Thyroid gland (tissue), 4 donors: ENCODE measurements at regions not wholly inside any gene's neighbourhood (a gene's known extent, or its start where the extent isn't known, plus 50 kb on each side); places are given as distances from the start of the nearest gene placed in this dataset.
A peak's percentile ranks its signal among the peaks of the same experiment; 100 is the strongest.

Experiments
- DNase-seq, 2 donors: peaks; one replicate each; pipeline ENCODE4 v3.0.0-alpha.2; 2019
- H3K27ac ChIP-seq, 3 donors: fragments of 200-600 bp; sonication (generic); 1 replicate in 2 of 3; 2 replicates in 1 of 3; pipeline ENCODE4 v1.5.1; 2016 to 2019; ENCODE audit warnings: mild to moderate bottlenecking in 1 of 3, moderate library complexity in 1 of 3
- H3K27me3 ChIP-seq: fragments of 200-600 bp; sonication (generic); one replicate; pipeline ENCODE4 v1.5.1; 2019
- H3K36me3 ChIP-seq, 2 donors: fragments of 200-600 bp; sonication (generic); one replicate each; pipeline ENCODE4 v1.5.1; 2016 to 2019
- H3K4me1 ChIP-seq, 2 donors: fragments of 200-600 bp; sonication (generic); one replicate each; pipeline ENCODE4 v1.5.1; 2017 to 2019
- H3K4me3 ChIP-seq, 3 donors: fragments of 200-600 bp; sonication (generic); replicated peaks in 1 of 3; 1 replicate in 2 of 3; 2 replicates in 1 of 3; pipeline ENCODE4 v1.5.1; 2016; ENCODE audit warnings: mild to moderate bottlenecking in 1 of 3
- H3K9me3 ChIP-seq: fragments of 200-600 bp; sonication (generic); one replicate; pipeline ENCODE4 v1.5.1; 2017
- CTCF ChIP-seq, 6 experiments: fragments of 200-600 bp in 3 of 6; fragments of 450-650 bp in 3 of 6; sonication (generic) in 3 of 6; IDR thresholded peaks; one replicate each; pipeline ENCODE4 v1.5.1; 2016 to 2019; ENCODE audit warnings: antibody characterized with exemption in 6 of 6, mild to moderate bottlenecking in 2 of 6, inconsistent platforms in 1 of 6, moderate library complexity in 1 of 6
- POLR2A ChIP-seq, 2 donors: fragments of 450-650 bp; IDR thresholded peaks; one replicate each; pipeline ENCODE4 v1.6.1; 2017; ENCODE audit warnings: antibody characterized with exemption in 2 of 2, mild to moderate bottlenecking in 2 of 2, moderate library complexity in 1 of 2
- WGBS, 2 donors: methylation state at CpG; one replicate each; pipeline ENCODE4 v1.1.5; 2017; 5-methylcytosine and 5-hydroxymethylcytosine counted together
- intact Hi-C: fragments of 100-400 bp; cut with DNase I; formaldehyde crosslinking; loops from one replicate; pipeline ENCODE4 v1.15.1; 2023

GRCh38 chr21:43352568-43353281 is 74.2 kb downstream of the SIK1 start:
- H3K9me3 ChIP-seq, result no peaks in the 10 kb centered on the region
- H3K27me3 ChIP-seq, result no peaks in the 10 kb centered on the region
- no peak for TF ChIP-seq CTCF (IDR thresholded peaks at IDR 0.05)
- no peak for TF ChIP-seq POLR2A (IDR thresholded peaks at IDR 0.05)
- WGBS, 2 donors, result 91 to 96% methylated on average over 16 of the region's 16 CpGs
- H3K27ac ChIP-seq, result no peak overlapping the region
- H3K4me3 ChIP-seq, result no peak overlapping the region
- H3K4me1 ChIP-seq, result no peaks in the 10 kb centered on the region
- intact Hi-C loops, result no loop called here
- no peak for DNase-seq
- no peaks in the 10 kb centered on the region for H3K36me3 ChIP-seq

GRCh38 chr21:43352154-43352537 is 74.8 kb downstream of the SIK1 start:
- WGBS, 2 donors, result 85 to 88% methylated on average over 8 of the region's 8 CpGs
- Histone ChIP-seq H3K9me3 (no peaks in the 10 kb centered on the region), H3K36me3 (no peaks in the 10 kb centered on the region), H3K4me1 (no peaks in the 10 kb centered on the region), H3K4me3 (no peak overlapping the region), H3K27me3 (no peaks in the 10 kb centered on the region), H3K27ac (no peak overlapping the region)
- intact Hi-C loops, result no loop called here
- DNase-seq, result no peak
- TF ChIP-seq CTCF (IDR thresholded peaks at IDR 0.05) (no peak), POLR2A (IDR thresholded peaks at IDR 0.05) (no peak)

- Histone ChIP-seq H3K9me3 (no peaks in the 10 kb centered on the region), H3K27me3 (no peaks in the 10 kb centered on the region), H3K4me3 (no peak overlapping the region), H3K27ac (no peak overlapping the region), H3K36me3 (no peaks in the 10 kb centered on the region), H3K4me1 (no peaks in the 10 kb centered on the region)
- no peak for DNase-seq
- no peak for TF ChIP-seq CTCF (IDR thresholded peaks at IDR 0.05)
- TF ChIP-seq POLR2A (IDR thresholded peaks at IDR 0.05), result no peak
- 64 to 75% methylated on average over 13 of the region's 13 CpGs for WGBS, 2 donors
- intact Hi-C loops, result no loop called here
These were observed 75.3 kb downstream of the SIK1 start for GRCh38 chr21:43351501-43352153.

GRCh38 chr21:43349644-43350043 is 77.3 kb downstream of the SIK1 start:
- intact Hi-C loops, result no loop called here
- no peak for DNase-seq
- Histone ChIP-seq H3K36me3 (no peaks in the 10 kb centered on the region), H3K9me3 (no peaks in the 10 kb centered on the region), H3K27ac (no peak overlapping the region), H3K4me1 (peaks cover 0 to 3% of the 10 kb centered on the region in 2 donors), H3K4me3 (no peak overlapping the region), H3K27me3 (no peaks in the 10 kb centered on the region)
- TF ChIP-seq CTCF (IDR thresholded peaks at IDR 0.05) (no peak), POLR2A (IDR thresholded peaks at IDR 0.05) (no peak)
- 79 to 89% methylated on average over 9 of the region's 9 CpGs for WGBS, 2 donors

GRCh38 chr21:43348801-43349261 is 78.1 kb downstream of the SIK1 start:
- no peak for DNase-seq
- no peaks in the 10 kb centered on the region for H3K36me3 ChIP-seq
- peak overlapping the region in 1 of 3 donors; percentile 50 for H3K27ac ChIP-seq
- TF ChIP-seq CTCF (IDR thresholded peaks at IDR 0.05) (no peak), POLR2A (IDR thresholded peaks at IDR 0.05) (no peak)
- 68% methylated on average over 16 to 19 of the region's 22 CpGs for WGBS, 2 donors
- intact Hi-C loops, result no loop called here
- no peak overlapping the region for H3K4me3 ChIP-seq
- peaks cover 6 to 11% of the 10 kb centered on the region in 2 donors for H3K4me1 ChIP-seq
- H3K9me3 ChIP-seq, result no peaks in the 10 kb centered on the region
- H3K27me3 ChIP-seq, result no peaks in the 10 kb centered on the region
